Thyroid gland (tissue), 4 donors: ENCODE measurements at regions not wholly inside any gene's neighbourhood (a gene's known extent, or its start where the extent isn't known, plus 50 kb on each side); places are given as distances from the start of the nearest gene placed in this dataset.

ENCODE experiments used
- DNase-seq, 2 donors: peaks; one replicate each; pipeline ENCODE4 v3.0.0-alpha.2; 2019
- H3K27ac ChIP-seq, 3 donors: fragments of 200-600 bp; sonication (generic); 1 replicate in 2 of 3; 2 replicates in 1 of 3; pipeline ENCODE4 v1.5.1; 2016 to 2019; ENCODE audit warnings: mild to moderate bottlenecking in 1 of 3, moderate library complexity in 1 of 3
- H3K27me3 ChIP-seq: fragments of 200-600 bp; sonication (generic); one replicate; pipeline ENCODE4 v1.5.1; 2019
- H3K36me3 ChIP-seq, 2 donors: fragments of 200-600 bp; sonication (generic); one replicate each; pipeline ENCODE4 v1.5.1; 2016 to 2019
- H3K4me1 ChIP-seq, 2 donors: fragments of 200-600 bp; sonication (generic); one replicate each; pipeline ENCODE4 v1.5.1; 2017 to 2019
- H3K4me3 ChIP-seq, 3 donors: fragments of 200-600 bp; sonication (generic); replicated peaks in 1 of 3; 1 replicate in 2 of 3; 2 replicates in 1 of 3; pipeline ENCODE4 v1.5.1; 2016; ENCODE audit warnings: mild to moderate bottlenecking in 1 of 3
- H3K9me3 ChIP-seq: fragments of 200-600 bp; sonication (generic); one replicate; pipeline ENCODE4 v1.5.1; 2017
- POLR2A ChIP-seq, 2 donors: fragments of 450-650 bp; IDR thresholded peaks; one replicate each; pipeline ENCODE4 v1.6.1; 2017; ENCODE audit warnings: antibody characterized with exemption in 2 of 2, mild to moderate bottlenecking in 2 of 2, moderate library complexity in 1 of 2
- WGBS, 2 donors: methylation state at CpG; one replicate each; pipeline ENCODE4 v1.1.5; 2017; 5-methylcytosine and 5-hydroxymethylcytosine counted together
- intact Hi-C: fragments of 100-400 bp; cut with DNase I; formaldehyde crosslinking; loops from one replicate; pipeline ENCODE4 v1.15.1; 2023
- TF ChIP-seq, protein P1 (sequence below), 6 experiments: fragments of 200-600 bp in 3 of 6; fragments of 450-650 bp in 3 of 6; sonication (generic) in 3 of 6; IDR thresholded peaks; one replicate each; pipeline ENCODE4 v1.5.1; 2016 to 2019; ENCODE audit warnings: antibody characterized with exemption in 6 of 6, mild to moderate bottlenecking in 2 of 6, inconsistent platforms in 1 of 6, moderate library complexity in 1 of 6

DNA sequence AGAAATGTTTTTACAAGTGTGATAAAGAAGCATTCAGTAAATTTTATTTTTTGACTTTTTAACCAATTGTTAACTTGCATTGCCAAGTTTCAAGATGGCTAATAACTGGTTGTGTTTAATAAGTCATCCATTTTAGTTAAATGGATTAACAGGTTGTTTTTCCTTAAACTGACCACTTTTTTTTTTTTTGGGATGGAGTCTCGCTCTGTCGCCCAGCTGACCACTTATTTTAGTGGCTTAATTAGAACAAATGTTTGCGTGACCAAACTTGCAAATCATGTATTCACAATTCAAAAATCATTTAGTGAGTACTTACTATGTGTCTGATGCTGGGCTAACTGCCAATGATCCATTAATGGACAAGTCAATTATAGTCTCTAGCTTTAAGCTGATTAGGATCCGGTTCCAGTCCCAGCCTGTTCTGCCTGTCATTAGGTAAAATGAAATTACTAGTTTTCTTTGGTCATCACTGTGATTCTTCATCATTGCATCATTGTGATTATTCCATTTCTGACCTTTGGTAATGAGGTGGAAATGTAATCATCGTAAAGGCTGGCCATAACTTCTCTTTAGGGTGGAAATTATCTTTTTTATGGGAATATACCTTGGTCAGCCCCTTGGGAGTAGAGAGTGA lies 729.2 kb upstream of the MARCKS start:
- Histone ChIP-seq H3K4me3 (no peak overlapping the region), H3K4me1 (no peaks in the 10 kb centered on the region), H3K9me3 (no peaks in the 10 kb centered on the region), H3K36me3 (no peaks in the 10 kb centered on the region), H3K27ac (no peak overlapping the region), H3K27me3 (no peaks in the 10 kb centered on the region)
- TF ChIP-seq, protein P1, sequence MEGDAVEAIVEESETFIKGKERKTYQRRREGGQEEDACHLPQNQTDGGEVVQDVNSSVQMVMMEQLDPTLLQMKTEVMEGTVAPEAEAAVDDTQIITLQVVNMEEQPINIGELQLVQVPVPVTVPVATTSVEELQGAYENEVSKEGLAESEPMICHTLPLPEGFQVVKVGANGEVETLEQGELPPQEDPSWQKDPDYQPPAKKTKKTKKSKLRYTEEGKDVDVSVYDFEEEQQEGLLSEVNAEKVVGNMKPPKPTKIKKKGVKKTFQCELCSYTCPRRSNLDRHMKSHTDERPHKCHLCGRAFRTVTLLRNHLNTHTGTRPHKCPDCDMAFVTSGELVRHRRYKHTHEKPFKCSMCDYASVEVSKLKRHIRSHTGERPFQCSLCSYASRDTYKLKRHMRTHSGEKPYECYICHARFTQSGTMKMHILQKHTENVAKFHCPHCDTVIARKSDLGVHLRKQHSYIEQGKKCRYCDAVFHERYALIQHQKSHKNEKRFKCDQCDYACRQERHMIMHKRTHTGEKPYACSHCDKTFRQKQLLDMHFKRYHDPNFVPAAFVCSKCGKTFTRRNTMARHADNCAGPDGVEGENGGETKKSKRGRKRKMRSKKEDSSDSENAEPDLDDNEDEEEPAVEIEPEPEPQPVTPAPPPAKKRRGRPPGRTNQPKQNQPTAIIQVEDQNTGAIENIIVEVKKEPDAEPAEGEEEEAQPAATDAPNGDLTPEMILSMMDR (IDR thresholded peaks at IDR 0.05) = no peak
- no peak for TF ChIP-seq POLR2A (IDR thresholded peaks at IDR 0.05)
- 97% methylated on average over 5 of the region's 5 CpGs for WGBS, 2 donors
- DNase-seq = no peak
- intact Hi-C loops = no loop called here

DNA sequence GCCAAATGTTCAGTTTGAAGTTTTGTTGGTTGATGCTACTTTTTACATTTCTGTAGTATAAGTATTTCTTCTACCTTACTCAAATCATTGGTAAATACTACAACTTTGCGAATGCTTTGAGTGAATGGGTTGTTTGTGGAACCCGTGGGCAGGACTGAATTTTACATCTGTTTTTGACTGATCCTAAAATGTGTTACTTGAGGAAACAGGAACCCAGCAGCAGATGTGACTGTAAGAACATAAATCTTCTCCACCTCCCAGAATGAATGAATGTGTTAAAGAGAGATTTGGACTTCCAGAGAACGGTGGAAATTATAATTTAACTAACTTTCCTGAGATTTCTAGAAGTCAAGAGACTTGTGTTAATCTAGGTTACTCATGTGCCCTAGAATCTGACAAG lies 728.5 kb upstream of the MARCKS start:
- no peak overlapping the region for H3K27ac ChIP-seq
- no peak for TF ChIP-seq POLR2A (IDR thresholded peaks at IDR 0.05)
- TF ChIP-seq, protein P1 (IDR thresholded peaks at IDR 0.05) = no peak
- no peaks in the 10 kb centered on the region for H3K9me3 ChIP-seq
- no peak for DNase-seq
- no peak overlapping the region for H3K4me3 ChIP-seq
- no peaks in the 10 kb centered on the region for H3K27me3 ChIP-seq
- intact Hi-C loops = no loop called here
- 83 to 90% methylated on average over 3 of the region's 3 CpGs for WGBS, 2 donors
- H3K36me3 ChIP-seq = no peaks in the 10 kb centered on the region
- H3K4me1 ChIP-seq = no peaks in the 10 kb centered on the region

DNA sequence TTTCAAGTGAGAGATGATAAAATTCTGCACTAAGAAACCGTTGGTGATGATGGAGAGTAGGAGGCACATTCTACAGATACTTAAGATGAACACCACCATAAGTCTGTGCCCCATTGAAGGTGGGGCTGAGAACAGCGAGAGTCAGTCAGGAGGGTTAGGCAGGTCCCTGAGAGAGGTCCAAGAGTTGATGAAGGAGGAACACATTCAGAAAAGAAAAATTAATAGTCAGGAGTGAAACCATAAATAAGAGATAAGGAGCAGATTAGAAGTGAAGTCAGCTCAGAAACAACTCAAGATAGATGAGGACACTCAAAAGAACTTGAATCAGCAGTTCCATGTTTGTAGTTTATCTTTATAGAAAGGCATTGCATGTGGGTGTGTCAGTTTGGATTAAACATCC lies 727.2 kb upstream of the MARCKS start:
- DNase-seq = no peak
- Histone ChIP-seq H3K9me3 (no peaks in the 10 kb centered on the region), H3K4me3 (no peak overlapping the region), H3K27me3 (no peaks in the 10 kb centered on the region), H3K27ac (no peak overlapping the region), H3K4me1 (no peaks in the 10 kb centered on the region), H3K36me3 (no peaks in the 10 kb centered on the region)
- 69 to 80% methylated on average over 2 of the region's 2 CpGs for WGBS, 2 donors
- TF ChIP-seq, protein P1 (IDR thresholded peaks at IDR 0.05) = no peak
- no peak for TF ChIP-seq POLR2A (IDR thresholded peaks at IDR 0.05)
- intact Hi-C loops = no loop called here

DNA sequence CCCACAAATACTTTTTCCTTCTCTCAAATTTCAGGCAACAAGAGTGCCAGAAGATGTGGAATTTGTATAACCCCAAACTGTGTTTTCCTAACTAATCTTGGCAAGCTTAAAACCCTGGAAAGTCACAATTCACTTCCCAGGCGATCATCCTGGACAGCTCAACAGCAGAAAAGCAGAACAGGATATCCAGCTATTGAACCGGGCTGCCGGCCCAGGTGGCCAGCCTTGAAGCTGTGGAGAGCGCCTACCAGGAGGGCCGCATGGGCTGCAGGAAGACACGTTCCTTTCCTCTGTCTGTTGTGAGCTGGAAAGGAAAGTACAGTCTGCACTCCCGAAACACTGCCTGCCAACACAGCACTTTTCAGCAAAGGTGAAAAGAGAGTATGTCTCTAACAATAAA lies 719.7 kb upstream of the MARCKS start:
- Histone ChIP-seq H3K4me3 (no peak overlapping the region), H3K27me3 (no peaks in the 10 kb centered on the region), H3K9me3 (no peaks in the 10 kb centered on the region), H3K27ac (peak overlapping the region in 1 of 3 donors; percentile 14), H3K36me3 (no peaks in the 10 kb centered on the region), H3K4me1 (peaks cover 0 to 10% of the 10 kb centered on the region in 2 donors)
- 6 to 17% methylated on average over 7 of the region's 7 CpGs for WGBS, 2 donors
- TF ChIP-seq, protein P1 (IDR thresholded peaks at IDR 0.05) = no peak
- intact Hi-C loops = no loop called here
- peak; percentile 41 to 64 for DNase-seq

DNA sequence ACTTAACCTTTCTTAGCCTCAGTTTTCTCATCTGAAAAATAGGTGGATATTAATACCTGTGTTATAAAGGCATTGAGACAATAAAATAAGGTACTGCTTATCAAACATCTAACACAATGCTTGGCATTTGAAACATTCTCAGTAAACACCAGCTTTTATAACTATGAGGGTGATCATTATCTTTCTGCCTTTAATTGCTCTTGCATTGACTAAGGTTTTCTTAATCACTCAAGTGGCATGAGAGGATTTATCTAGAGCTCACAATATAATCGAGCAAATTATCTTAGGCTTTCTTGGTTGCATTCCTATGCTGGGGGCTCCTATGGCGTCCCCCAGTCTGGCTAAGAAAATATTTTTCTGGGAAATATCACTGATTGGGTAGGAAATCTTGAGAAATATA lies 716.4 kb upstream of the MARCKS start:
- Histone ChIP-seq H3K36me3 (no peaks in the 10 kb centered on the region), H3K4me1 (peaks cover 0 to 10% of the 10 kb centered on the region in 2 donors), H3K9me3 (no peaks in the 10 kb centered on the region), H3K27me3 (no peaks in the 10 kb centered on the region), H3K27ac (no peak overlapping the region), H3K4me3 (no peak overlapping the region)
- 48 to 67% methylated on average over 2 of the region's 2 CpGs for WGBS, 2 donors
- no peak for TF ChIP-seq POLR2A (IDR thresholded peaks at IDR 0.05)
- TF ChIP-seq, protein P1 (IDR thresholded peaks at IDR 0.05) = no peak
- no peak for DNase-seq
- intact Hi-C loops = no loop called here
